GM06990 (cell line): ENCODE measurements at regions not wholly inside any gene's neighbourhood (a gene's known extent, or its start where the extent isn't known, plus 50 kb on each side); places are given as distances from the start of the nearest gene placed in this dataset.
A peak's percentile ranks its signal among the peaks of the same experiment; 100 is the strongest.

Experiments
- DNase-seq: peaks from one replicate; pipeline ENCODE4 v3.0.0-alpha.2; 2011; ENCODE audit not compliant: insufficient read length; ENCODE audit errors: extremely low read depth
- H3K27me3 ChIP-seq: replicated peaks from 2 replicates; pipeline ENCODE4 v1.6.0; 2011; ENCODE audit warnings: low read length; ENCODE audit not compliant: control insufficient read depth, insufficient read depth
- H3K36me3 ChIP-seq: 2 replicates; pipeline ENCODE4 v1.5.1; 2011; ENCODE audit warnings: low read length; ENCODE audit not compliant: control insufficient read depth, insufficient read depth
- H3K4me3 ChIP-seq: replicated peaks from 2 replicates; pipeline ENCODE4 v1.5.1; 2011; ENCODE audit warnings: low read depth, mild to moderate bottlenecking, control low read depth, low read length
- TF ChIP-seq, protein P1 (sequence below): IDR thresholded peaks from 2 replicates; pipeline ENCODE4 v1.5.1; 2011; ENCODE audit warnings: low read length, control low read depth, mild to moderate bottlenecking, inconsistent platforms; ENCODE audit not compliant: insufficient read depth, poor library complexity, severe bottlenecking

DNA sequence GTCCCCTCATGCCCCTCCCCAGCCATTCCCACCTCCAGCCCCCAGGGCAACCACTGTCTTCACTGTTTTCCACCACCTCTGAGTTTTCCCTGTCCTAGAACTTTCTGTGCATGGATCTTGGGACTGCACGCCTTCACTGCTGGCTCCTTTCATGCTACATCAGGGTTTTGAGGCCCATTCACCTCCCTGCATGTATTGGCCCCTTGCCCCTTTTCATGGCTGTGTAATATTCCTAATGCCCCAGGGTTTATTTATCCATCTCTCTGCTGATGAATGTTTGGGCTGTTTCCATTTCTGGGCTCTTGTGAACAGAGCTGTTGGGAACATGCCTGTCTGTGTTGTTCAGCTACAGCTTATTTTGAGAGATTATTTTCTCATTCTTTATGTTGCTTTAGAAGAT is 205.0 kb downstream of the RBFOX3 start:
- TF ChIP-seq, protein P1, sequence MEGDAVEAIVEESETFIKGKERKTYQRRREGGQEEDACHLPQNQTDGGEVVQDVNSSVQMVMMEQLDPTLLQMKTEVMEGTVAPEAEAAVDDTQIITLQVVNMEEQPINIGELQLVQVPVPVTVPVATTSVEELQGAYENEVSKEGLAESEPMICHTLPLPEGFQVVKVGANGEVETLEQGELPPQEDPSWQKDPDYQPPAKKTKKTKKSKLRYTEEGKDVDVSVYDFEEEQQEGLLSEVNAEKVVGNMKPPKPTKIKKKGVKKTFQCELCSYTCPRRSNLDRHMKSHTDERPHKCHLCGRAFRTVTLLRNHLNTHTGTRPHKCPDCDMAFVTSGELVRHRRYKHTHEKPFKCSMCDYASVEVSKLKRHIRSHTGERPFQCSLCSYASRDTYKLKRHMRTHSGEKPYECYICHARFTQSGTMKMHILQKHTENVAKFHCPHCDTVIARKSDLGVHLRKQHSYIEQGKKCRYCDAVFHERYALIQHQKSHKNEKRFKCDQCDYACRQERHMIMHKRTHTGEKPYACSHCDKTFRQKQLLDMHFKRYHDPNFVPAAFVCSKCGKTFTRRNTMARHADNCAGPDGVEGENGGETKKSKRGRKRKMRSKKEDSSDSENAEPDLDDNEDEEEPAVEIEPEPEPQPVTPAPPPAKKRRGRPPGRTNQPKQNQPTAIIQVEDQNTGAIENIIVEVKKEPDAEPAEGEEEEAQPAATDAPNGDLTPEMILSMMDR = no peak
- DNase-seq = no peak
- Histone ChIP-seq H3K36me3 (no peaks in the 10 kb centered on the region), H3K4me3 (no peak overlapping the region), H3K27me3 (no peaks in the 10 kb centered on the region; the same call in none of the 2 replicates)

DNA sequence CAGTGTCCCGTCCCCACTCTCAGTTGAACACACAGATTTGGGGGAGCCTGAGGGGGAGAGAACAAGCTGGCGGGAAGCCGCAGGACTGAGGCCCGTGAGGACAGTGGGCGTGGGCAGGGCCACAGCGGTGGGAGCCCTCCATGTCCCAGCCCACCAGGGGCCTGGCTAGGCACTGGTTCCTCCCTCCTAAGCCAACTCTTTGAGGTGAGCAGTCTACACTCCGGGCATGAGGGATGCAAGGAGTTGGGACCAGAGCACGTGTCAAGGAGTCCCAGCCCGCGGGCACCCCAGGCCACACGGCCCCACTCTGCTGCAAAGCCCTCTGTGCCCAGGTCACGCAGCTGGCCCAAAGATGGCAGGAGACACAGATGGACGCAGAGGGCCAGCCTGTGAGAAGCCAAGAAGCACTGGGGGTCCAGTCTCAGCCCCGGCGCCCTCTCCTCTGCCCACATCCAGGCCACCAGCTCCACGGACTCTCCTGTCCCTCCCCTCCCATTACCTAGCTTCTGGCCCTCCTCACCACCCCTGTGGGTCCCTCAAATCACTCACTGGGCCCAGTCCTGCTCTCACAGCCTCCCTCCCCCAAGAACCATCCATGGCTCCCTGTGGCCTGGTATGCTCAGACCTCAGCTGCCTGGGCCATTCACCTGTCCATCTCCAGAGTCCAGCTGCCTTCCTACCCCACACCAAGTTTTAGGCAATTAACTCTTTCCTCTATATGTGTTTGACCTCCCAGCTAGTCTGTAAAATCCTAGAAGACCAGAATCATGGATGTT is 206.5 kb downstream of the RBFOX3 start:
- Histone ChIP-seq H3K36me3 (no peaks in the 10 kb centered on the region), H3K27me3 (peaks cover 4% of the 10 kb centered on the region), H3K4me3 (no peak overlapping the region)
- DNase-seq = no peak
- TF ChIP-seq, protein P1 = no peak

DNA sequence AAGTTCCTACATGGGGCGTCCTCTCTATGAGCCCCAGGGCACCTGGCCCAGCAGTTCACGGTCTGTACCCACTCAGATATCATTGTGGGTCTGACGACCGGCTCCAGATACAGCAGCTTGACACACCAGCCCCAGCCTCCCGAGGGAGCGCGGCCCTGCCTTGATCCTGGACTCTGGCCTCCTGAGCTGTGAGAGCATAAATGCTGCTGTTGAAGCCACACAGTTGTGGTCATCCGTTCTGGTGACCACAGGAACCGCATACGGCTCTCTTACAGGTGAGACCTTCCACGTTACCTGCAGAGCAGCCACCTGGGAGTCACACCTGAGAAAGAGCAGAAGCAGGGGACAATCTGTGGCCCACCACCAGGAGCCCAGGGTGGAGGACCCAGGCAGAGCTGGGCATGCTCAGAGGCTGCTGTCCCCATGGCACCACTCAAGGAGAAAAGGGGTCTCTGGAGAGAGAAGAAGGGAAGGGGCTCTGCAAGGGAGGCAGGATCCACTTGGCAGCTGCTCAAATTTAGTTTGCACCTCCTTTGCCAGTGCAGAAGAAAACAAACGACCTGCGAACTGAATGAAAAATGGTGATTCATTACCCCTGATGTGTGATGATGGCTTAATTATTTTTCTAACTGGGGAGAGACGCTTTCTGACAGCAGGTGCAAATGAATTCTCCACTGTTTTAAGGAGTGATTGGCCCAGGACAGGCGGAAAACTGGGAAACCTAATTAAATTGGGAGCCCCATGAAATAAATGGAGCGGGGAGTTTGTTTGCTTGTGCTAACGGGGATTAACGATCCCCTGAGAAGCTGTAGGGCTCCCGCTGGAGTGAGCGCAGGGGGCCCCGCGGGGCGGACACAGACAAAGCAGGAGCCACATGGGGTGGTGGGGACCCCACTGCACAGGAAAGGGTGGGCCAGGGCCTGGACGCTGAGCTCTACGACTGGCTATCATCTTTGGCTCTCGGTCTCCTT is 208.9 kb downstream of the RBFOX3 start:
- Histone ChIP-seq H3K27me3 (peaks cover 4% of the 10 kb centered on the region), H3K4me3 (no peak overlapping the region), H3K36me3 (no peaks in the 10 kb centered on the region)
- no peak for DNase-seq
- TF ChIP-seq, protein P1 = no peak

DNA sequence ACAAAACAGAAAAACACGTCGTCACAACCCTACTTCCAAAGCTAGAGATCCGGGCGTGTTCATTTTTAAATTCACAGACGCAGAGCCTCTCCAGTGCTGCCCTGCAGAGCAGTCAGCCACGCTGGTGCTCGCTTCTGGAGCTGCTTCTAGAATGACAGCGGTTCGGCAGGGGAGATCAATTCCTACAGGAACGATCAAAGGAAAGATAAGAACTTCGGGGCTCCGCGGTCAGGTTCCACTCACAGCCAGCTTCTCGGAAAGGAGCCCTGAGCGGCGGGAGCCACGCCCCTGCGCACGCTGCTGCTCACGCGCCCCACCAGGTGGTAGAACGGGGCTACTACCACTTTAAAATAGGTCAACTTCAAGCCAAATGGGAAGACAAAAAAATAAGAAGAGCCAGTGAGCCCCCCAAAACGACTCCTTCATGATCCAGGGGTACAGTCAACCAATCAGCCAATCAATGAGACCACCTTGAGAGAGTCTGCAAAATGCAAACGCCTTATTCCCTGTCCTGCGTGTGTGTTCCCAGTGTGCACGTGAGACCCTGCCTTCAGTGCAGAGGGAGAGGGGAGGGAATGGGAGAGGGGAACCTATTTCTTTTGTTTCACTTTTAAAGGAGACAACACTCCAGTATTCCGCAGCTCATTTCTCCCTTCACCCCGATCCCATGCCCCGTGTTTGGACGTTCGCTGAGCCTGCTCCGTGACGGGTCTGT is 209.7 kb downstream of the RBFOX3 start:
- DNase-seq = peak; percentile 73
- Histone ChIP-seq H3K36me3 (no peaks in the 10 kb centered on the region), H3K27me3 (peaks cover 4% of the 10 kb centered on the region), H3K4me3 (no peak overlapping the region)
- TF ChIP-seq, protein P1 = peak; percentile 94

DNA sequence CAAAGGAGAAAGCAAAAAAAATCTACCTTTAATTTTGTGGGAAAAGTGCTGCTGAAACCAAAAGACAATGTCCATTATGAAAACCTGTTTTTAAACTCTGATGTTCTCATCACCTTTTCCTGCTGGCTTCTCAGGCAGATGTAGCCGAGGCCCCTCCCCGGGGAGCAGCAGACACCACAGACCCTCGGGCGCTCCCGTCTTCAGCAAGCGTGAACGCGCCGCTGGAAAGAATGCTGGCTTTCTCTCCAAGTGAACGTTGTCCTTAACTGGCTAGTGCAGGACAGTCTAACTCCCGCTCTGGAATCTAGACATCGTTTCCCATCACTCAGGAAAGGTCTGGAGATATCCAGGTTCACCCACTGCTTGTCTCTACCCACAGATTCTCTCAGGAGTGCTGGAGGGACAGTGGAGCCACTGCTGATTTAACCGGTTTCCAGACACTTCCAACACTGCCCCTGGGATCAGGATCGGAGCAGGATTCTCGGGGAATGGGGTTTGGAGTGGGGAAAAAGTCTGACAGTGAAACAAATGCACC is 211.2 kb downstream of the RBFOX3 start:
- H3K36me3 ChIP-seq = no peaks in the 10 kb centered on the region
- DNase-seq = no peak
- H3K27me3 ChIP-seq = peaks cover 4% of the 10 kb centered on the region; the same call in 1 of the 2 replicates
- H3K4me3 ChIP-seq = no peak overlapping the region
- TF ChIP-seq, protein P1 = no peak
